ENCODE measurements at regions not wholly inside any gene's neighbourhood (a gene's known extent, or its start where the extent isn't known, plus 50 kb on each side); places are given as distances from the start of the nearest gene placed in this dataset.

DNA sequence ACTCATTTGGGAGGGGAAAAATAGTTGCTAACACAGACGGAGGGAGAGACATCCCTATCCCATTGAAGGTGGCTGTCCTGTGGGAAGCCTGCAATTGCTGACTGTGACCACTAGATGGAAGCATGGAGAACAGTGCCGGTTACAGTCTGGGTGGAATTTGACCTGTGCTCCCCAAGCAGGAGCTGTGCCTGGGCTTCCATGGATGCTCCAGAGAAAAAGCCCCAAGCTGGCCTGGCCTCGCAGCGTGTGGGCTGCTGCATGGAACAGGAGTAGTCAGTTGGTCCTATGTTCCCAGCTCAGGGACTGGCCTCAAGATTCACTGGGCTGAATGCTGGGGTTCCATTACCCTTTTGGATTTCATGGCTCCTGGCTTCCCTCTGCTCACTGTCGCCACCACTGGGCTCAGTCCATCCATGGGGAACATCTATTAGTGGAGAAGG lies 116.3 kb upstream of the CHD6 start:
- TF ChIP-seq RAD21 (IDR thresholded peaks at IDR 0.05; ENCODE audit: low read depth) (peak; percentile 45), MAX (IDR thresholded peaks at IDR 0.05) (no peak), CTCF (IDR thresholded peaks at IDR 0.05 in 2 of 3, conservative IDR thresholded peaks at IDR 0.05 in 1 of 3; ENCODE audit: borderline replicate concordance in 1 of 3, insufficient read depth in 1 of 3, low read depth in 2 of 3, low read length in 2 of 3) (peak; percentile 53 to 96 (median 85); a peak in 5 of 6 replicates)
- BruUV-seq (replicated peaks) = no TSS peak
- Histone ChIP-seq H4K20me1 (ENCODE audit: insufficient read depth) (no peaks in the 10 kb centered on the region), H2AFZ (ENCODE audit: low read depth, low read length, poor library complexity, severe bottlenecking) (peak overlapping the region; percentile 73), H3K9me3 (ENCODE audit: control insufficient read depth in 1 of 2, insufficient read depth in 1 of 2, low read depth in 1 of 2, low read length in 2 of 2) (no peaks in the 10 kb centered on the region), H3K79me2 (ENCODE audit: insufficient read depth, low read length) (no peaks in the 10 kb centered on the region), H3K27me3 (ENCODE audit: insufficient read depth, low read length) (no peaks in the 10 kb centered on the region), H3K36me3 (ENCODE audit: control insufficient read depth in 1 of 2, insufficient read depth in 2 of 2, low read length in 2 of 2) (no peaks in the 10 kb centered on the region), H3K4me1 (ENCODE audit: control insufficient read depth in 1 of 2, insufficient read depth in 2 of 2, low read length in 2 of 2) (no peaks in the 10 kb centered on the region), H3K27ac (ENCODE audit: low read depth, low read length) (no peak overlapping the region), H3K9ac (ENCODE audit: low read length) (no peak overlapping the region), H3K4me2 (ENCODE audit: low read length) (no peak overlapping the region), H3K9me2 (ENCODE audit: insufficient read depth) (no peaks in the 10 kb centered on the region), H3K4me3 (replicated peaks in 1 of 2; ENCODE audit: low read depth in 1 of 2, low read length in 2 of 2) (no peak overlapping the region)
- RAD21 ChIA-PET (ENCODE audit: low non-redundant PET in 1 of 2, low total read pairs in 2 of 2, uncharacterized antibody in 2 of 2, unreplicated experiment in 2 of 2) = no interaction called here
- peak; percentile 37 for DNase-seq (ENCODE audit: low read depth, low spot score)
- intact Hi-C loops (cut with micrococcal nuclease) = loop anchor here (10.0 kb wide), 1 partner anchor 790 kb away; no protein-coding TSS in a partner anchor
- CTCF ChIA-PET = interaction anchor here (0.7 to 1.5 kb wide), 8 partner anchors 8 to 1674 kb away, joined by 3 to 10 read pairs (median 4); no protein-coding TSS in a partner anchor
- peak; percentile 94 for ATAC-seq
- POLR2A ChIA-PET = no interaction called here

DNA sequence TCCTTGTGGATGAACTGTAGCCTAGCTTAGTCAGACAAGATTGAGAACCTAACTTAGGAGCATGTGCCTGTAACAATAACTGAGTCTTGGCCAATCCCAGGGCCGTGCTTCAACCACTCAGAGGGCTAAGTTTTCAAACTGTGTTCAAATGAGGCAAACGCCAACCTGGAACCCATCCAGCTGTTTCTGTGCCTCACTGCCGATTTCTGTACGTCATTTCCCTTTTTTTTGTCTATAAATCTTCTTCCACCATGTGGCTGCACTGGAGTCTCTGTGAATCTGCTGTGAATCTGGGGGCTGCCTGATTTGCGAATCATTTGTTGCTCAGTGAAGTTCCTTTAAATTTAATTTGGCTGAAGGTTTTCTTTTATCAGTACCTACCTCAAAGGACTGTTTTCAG lies 115.0 kb upstream of the CHD6 start:
- no peaks in the 10 kb centered on the region for H3K9me3 ChIP-seq (ENCODE audit: control insufficient read depth in 1 of 2, insufficient read depth in 1 of 2, low read depth in 1 of 2, low read length in 2 of 2)
- no peak overlapping the region for H2AFZ ChIP-seq (ENCODE audit: low read depth, low read length, poor library complexity, severe bottlenecking)
- H3K9ac ChIP-seq (ENCODE audit: low read length) = no peak overlapping the region
- H3K27ac ChIP-seq (ENCODE audit: low read depth, low read length) = no peak overlapping the region
- H3K9me2 ChIP-seq (ENCODE audit: insufficient read depth) = no peaks in the 10 kb centered on the region
- ATAC-seq = no peak
- H3K27me3 ChIP-seq (ENCODE audit: insufficient read depth, low read length) = no peaks in the 10 kb centered on the region
- H3K4me2 ChIP-seq (ENCODE audit: low read length) = no peak overlapping the region
- intact Hi-C loops (cut with micrococcal nuclease) = loop anchor here (10.0 kb wide), 1 partner anchor 792 kb away; no protein-coding TSS in a partner anchor
- DNase-seq (ENCODE audit: low read depth, low spot score) = no peak
- H3K4me3 ChIP-seq (replicated peaks in 1 of 2; ENCODE audit: low read depth in 1 of 2, low read length in 2 of 2) = no peak overlapping the region
- CTCF ChIA-PET = no interaction called here
- POLR2A ChIA-PET = no interaction called here
- H3K4me1 ChIP-seq (ENCODE audit: control insufficient read depth in 1 of 2, insufficient read depth in 2 of 2, low read length in 2 of 2) = no peaks in the 10 kb centered on the region
- TF ChIP-seq ZNF274 (IDR thresholded peaks at IDR 0.05; ENCODE audit: low read depth, low read length) = no peak
- no peak for TF ChIP-seq ELF1 (IDR thresholded peaks at IDR 0.05; ENCODE audit: borderline replicate concordance, low read depth)
- TF ChIP-seq CEBPB (IDR thresholded peaks at IDR 0.05; ENCODE audit: low read depth) = no peak
- TF ChIP-seq SIN3A (IDR thresholded peaks at IDR 0.05; ENCODE audit: low read depth) = no peak
- no peak for TF ChIP-seq MAX (IDR thresholded peaks at IDR 0.05)
- TF ChIP-seq FOSL1 (IDR thresholded peaks at IDR 0.05; ENCODE audit: low read depth) = no peak
- no peak for TF ChIP-seq EZH2phosphoT487 (IDR thresholded peaks at IDR 0.05; ENCODE audit: borderline replicate concordance)
- no peak for TF ChIP-seq REST (IDR thresholded peaks at IDR 0.05; ENCODE audit: low read depth)
- no peak for TF ChIP-seq SRF (IDR thresholded peaks at IDR 0.05; ENCODE audit: low read depth)
- BruUV-seq (replicated peaks) = no TSS peak
- H3K36me3 ChIP-seq (ENCODE audit: control insufficient read depth in 1 of 2, insufficient read depth in 2 of 2, low read length in 2 of 2) = no peaks in the 10 kb centered on the region
- no peaks in the 10 kb centered on the region for H3K79me2 ChIP-seq (ENCODE audit: insufficient read depth, low read length)
- RAD21 ChIA-PET (ENCODE audit: low non-redundant PET in 1 of 2, low total read pairs in 2 of 2, uncharacterized antibody in 2 of 2, unreplicated experiment in 2 of 2) = no interaction called here
- H4K20me1 ChIP-seq (ENCODE audit: insufficient read depth) = no peaks in the 10 kb centered on the region
